NCI-H82 treated with DMSO at 0.1 percent for 48 hours (cell line): ENCODE measurements at regions not wholly inside any gene's neighbourhood (a gene's known extent, or its start where the extent isn't known, plus 50 kb on each side); places are given as distances from the start of the nearest gene placed in this dataset.
"Not testable (repeated sequence)": the region's sequence is repeated elsewhere in the genome, so short reads cannot be mapped to it uniquely, and the experiment has no call there.

Experiments
- DNase-seq: peaks from one replicate; lab custom pipeline; 2025; ENCODE audit not compliant: unreplicated experiment; lab: John Stamatoyannopoulos, UW

DNA sequence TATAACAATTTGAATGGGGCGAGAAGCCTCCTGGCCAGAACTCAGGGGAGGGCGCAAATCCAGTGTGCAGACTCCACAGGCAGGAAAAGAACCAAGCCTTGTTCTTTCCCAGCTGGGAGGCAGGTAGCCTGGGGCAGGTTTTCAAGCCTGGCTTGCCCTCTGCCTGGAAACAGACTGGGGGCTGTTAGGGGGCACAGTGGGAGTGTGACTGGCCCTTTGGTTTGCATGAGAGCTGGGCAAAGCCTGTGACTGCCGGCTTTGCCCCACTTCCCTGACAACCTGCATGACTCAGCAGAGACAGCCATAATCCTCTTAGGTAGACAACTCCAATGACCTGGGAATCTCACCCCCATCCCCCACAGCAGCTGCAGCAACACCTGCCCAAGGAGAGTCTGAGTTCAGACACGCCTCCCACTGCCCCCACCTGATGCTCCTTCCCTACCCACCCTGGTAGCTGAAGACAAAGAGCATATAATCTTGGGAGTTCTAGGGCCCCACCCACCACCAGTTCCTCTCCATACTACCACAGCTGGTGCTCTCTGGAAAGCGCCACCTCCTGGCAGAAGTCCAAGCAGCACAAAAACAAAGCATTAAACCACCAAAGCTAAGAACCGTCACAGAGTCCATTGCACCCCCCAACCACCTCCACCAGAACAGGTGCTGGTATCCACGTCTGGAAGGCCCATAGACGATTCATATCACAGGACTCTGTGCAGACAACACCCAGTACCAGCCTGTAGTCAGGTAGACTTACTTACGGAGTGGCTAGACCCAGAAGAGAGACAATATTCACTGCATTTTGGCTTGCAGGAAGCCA lies 402.5 kb downstream of the STK39 start:
- DNase-seq = peak; percentile 94

DNA sequence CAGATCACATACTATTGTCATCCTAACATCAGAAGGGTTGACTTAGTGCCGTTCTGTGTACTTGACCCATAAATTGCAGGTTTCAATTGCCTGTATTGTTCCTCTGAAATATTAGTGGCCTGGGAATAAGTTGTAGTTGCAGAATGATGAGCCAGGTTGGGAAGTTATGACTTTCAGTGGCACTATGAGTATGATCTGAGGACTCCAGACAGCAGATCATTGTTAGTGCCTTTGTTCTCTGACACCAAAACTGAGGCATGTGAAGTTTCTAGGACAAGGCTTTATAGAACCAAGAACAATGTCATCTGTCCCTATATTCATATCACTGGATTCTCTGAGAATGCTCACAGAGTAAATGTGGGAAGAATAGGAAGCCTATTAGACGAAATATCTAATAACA lies 403.7 kb downstream of the STK39 start:
- no peak for DNase-seq

DNA sequence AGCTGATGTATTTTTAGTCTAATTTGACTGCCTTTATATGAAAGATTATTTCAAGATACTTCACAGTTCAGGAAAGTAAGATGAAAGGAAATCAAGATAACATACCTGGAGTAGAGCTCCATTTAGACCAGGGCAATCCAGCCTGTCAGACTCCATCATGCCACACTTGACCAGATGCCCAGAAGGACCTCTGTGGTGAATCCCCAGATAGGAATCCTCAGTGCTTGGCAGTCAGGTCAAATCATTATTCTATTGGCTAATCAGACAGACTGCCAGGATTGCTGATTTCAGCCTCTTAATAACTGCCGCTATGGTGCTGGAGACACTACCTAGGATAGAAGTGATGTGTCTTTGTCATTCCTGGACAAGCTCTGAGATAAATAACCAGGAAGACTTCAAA lies 404.2 kb downstream of the STK39 start:
- DNase-seq = no peak

DNA sequence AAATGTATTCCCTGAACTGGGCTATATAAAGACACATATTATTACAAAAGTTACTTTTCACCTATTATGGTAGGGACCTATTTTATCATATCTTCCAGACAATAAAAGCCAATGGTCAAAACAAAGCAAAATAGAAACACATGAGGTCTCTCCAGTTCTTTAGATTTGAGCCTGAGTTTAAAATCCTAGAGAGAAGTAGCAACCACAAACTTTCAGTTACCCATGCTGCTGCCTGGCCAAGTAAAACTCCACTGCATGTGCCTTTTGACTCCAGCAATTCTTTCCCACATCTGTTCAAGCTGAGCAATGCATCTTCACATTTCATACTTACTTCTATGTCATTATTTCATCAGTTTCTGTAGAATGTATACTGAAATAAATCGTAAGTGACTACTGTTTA lies 405.3 kb downstream of the STK39 start:
- DNase-seq = no peak

DNA sequence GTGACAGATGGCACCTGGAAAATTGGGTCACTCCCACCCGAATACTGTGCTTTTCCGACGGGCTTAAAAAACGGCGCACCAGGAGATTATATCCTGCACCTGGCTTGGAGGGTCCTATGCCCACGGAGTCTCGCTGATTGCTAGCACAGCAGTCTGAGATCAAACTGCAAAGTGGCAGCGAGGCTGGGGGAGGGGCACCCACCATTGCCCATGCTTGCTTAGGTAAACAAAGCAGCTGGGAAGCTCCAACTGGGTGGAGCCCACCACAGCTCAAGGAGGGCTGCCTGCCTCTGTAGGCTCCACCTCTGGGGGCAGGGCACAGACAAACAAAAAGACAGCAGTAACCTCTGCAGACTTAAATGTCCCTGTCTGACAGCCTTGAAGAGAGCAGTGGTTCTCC lies 412.1 kb downstream of the STK39 start:
- not testable (repeated sequence) for DNase-seq

DNA sequence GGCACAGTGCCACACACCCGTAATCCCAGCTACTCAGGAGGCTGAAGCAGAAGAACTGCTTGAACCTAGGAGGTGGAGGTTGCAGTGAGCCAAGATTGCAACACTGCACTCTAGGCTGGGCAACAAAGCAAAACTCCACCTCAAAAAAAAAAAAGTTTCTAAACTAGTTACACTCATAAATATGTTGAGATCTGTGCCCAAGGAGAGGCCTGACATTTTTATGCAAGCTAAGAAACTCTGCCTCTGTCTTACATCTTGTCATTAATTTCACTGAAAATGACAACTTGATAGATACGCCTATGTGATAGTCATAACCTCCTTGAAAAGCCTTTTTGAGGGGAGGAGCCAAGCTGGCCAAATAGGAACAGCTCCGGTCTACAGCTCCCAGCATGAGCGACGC lies 412.7 kb downstream of the STK39 start:
- DNase-seq = no peak

DNA sequence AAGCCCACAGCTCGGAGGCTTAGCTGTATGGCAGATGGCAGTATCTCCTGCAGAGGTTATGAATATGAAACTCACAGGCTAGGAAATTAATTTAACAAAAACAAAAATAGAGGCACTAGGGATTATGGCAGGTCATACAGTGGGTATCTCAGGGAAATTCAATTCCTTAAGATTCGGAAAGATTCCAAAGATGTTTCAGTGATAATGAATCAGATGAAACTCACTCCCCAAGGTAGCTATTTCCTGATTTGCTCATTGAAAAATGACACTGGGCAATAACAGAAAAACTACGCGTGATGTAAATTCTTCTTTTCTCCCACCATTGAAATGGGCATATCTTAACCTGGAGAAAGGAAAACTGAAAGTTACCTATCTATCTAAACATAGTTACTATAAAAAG lies 414.1 kb downstream of the STK39 start:
- no peak for DNase-seq

DNA sequence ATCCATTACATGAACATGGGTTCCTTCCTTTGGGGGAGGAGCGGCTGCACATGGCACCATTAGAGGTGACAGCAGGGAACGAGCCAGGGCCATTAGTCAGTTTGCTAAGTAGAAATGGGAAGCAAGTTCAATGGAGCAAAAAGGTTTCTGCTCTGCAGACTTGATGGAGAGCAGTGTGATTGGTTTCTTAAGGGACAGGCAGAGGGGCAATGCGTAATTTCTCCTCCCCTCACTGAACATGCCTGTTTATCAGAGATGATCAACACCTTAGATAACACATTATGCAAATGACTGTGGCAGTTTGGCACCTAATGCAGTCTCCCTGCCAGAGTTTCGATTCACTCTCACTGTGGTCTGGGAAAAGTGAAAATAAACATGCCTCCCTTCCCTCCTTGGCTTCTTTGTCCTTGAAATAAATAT lies 414.5 kb downstream of the STK39 start:
- no peak for DNase-seq

DNA sequence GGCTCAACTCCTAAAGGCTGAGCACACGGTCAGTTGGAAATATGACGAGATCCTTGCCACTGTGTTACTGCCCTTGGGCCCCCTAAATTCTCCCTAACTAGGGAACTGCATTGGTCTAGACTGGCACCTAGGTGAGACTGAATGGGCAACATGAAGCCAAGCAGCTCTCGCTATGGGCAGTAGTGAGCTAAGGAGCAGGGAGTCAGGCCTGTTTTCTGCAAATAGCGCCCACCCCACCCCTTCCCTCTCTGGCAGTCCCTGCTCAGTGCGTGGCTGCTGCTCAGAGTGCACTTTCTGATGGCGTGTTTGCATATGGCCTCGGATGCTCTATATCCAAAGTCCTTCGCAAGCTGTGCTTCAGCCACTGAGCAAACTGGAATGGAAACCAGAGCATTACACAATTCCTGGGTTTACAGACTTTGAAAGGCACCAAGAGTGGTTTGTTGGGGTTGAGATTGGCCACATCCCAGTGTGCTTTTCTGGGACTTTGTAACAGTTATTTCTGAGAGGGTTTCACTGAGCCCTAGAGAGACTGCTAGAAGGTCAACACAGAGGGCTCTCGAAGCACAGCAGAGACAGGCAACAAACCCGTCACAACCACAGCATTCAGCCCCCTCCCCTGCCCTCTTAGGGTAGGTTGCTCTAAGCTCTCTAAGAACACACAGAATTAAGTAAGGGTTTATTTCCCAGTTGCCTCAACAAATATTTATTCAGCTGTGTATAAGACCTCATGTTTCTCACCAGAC lies 419.9 kb downstream of the STK39 start:
- DNase-seq = no peak

DNA sequence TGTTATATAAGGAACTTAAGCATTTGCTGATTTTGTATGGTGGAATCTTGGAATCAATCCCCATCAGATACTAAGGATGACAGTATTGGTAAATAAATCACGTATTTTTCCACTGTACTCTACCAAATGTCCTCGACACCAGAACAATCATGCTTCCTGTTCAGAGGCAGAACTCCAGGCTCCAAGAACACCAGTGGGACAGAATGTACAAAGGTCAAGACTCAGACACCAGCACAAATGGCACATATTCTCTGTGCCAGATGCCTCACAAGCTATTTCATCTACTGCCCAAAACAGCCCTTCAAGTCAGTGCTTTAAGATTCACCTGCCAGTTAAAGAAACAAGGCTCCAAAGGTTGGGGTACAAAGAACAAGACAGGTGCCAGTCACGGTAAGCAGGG lies 420.5 kb downstream of the STK39 start:
- no peak for DNase-seq

DNA sequence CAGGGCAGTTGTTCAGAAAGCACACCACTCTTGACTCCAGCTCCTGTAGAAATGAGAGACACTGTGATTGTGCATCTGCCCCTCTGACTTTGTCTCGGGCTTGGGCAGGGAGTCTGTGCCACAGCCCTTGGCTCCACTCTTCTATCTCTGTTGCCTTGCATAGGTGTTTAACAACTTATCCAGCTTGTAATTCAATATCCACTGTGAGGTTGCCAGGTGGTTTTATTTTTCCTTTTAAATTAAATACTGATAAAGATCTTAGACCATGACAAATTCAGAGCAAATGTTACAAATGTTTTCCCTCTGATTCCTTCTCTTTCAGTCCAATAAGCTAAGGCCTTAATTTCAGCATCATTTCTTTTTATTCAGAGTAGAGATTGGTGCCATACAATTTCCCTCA lies 421.7 kb downstream of the STK39 start:
- no peak for DNase-seq

DNA sequence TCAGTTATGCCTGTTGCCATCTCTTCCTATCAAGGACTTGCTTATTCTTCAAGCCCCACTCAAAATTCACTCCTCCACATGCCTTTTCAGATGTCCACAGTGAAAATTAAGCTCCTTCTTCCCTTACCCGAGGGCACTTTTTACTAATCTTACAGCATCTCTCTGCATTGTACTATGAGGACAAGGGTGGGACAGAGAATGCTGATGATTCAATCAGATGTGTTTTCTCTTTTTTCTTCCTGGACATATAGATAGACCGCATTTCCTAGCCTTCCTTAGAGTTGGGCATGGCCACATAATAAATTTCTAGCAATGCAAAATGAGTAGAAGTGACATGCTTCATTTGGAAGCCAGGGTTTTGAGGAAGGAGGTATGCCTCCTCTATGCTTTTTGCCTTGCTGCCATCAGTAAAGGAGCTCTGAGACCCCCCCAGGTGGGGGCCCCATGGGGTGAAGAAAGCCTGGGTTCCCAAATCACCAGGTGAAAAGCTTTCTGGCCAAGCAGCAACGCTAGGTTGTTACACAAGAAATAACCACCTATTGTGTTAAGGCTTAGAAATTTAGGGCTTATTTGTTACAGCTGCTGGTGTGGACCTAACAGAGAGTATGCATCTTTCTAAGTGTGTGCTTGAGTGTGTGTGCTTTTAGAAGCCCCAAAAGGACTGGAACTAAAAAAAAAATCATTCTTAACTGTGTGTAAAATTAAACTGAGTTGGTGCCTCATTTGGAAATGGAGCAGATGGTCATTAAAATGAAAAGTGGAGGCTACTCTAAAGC lies 424.5 kb downstream of the STK39 start:
- DNase-seq = no peak

DNA sequence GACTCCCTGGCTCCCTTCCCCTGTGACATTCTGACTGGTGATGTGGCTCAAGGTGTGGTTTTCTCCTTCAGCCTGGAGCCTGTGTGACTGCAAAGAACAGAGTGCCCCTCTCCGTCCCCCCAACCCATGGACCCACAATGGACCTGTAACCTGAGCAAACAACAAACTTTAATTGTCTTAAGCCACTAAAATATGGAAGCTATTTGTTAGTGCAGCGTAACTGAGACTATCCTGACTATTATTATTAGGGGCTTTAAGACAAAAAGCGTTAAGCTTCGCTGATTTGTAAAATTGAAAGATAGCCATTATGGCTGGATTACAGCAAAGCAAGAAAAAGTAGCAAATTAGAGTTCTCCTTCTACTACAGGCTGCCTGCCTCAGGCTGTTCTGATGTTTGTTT lies 426.9 kb downstream of the STK39 start:
- no peak for DNase-seq

DNA sequence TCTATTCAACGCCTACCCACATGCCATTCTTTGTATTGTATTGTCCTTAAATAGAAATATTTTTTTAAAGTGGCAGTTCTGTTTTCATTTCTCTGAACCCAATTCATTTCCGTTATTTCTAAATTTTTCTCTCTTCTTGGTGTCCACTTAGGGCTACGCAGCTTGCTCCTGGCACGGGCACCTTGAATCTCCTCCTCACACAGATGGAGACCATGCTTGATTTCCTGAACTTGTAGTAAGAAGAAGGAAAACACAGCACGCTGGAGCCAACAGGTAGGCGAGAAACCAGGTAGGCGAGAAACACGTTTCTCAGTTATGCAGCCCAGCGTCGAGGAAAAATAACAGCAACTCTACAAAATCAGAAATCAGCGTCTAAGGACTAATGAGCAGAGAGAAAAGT lies 428.9 kb downstream of the STK39 start:
- DNase-seq = no peak

DNA sequence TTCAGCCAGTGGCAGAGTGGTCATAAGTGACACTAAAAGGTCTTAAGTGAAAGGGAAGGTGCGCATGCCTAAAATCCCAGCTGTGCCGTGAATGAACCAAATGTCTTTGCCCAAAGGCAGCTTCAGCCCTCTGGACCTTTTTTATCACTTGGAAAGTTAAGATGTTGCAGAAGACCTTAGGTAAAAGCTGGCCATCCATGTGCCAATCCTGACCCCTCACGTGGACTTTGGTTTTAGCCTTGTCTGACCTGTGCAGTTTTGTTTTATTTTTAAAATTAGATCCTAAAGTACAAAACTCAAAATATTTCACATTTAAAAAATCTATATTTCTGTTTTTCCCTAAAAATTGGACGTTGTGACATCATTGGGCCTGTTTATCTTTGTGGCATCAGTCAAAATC lies 429.5 kb downstream of the STK39 start:
- DNase-seq = no peak

DNA sequence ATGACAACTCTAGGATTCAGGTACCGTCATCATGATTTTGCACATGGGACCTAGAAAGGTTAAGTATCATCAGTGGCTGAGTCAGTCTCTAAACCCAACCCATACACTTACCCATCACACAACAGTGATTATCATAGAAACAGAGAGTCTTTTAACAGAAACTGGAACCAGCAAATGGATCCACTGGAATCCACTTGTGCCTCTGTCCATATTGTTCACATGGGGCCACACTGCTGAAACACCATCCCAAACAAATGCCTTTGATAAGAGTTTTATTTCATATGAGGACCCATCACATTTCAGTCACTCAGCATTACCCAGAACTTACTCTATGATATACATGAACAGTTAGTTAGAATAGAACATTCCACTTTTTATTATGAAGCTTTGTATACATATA lies 430.0 kb downstream of the STK39 start:
- no peak for DNase-seq

DNA sequence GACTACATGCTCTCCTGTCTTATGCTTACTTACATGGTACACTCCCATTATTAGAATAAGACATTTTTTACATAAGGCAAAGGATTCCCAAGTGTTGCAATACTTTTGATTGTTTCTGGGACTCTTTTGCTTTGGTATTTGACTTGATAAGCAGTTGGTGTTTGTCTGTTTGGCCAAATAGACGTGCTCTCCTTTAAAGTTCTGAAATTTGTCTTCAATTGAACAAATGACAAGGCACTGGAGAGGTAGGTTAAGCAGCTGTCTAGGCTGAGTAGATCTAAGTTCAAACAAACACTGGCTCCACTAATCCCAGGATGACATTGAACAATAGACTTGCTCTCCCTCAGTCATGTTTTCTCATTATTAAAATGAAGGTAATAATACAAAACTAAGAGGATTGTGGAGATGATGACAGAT lies 430.5 kb downstream of the STK39 start:
- peak; percentile 33 for DNase-seq

DNA sequence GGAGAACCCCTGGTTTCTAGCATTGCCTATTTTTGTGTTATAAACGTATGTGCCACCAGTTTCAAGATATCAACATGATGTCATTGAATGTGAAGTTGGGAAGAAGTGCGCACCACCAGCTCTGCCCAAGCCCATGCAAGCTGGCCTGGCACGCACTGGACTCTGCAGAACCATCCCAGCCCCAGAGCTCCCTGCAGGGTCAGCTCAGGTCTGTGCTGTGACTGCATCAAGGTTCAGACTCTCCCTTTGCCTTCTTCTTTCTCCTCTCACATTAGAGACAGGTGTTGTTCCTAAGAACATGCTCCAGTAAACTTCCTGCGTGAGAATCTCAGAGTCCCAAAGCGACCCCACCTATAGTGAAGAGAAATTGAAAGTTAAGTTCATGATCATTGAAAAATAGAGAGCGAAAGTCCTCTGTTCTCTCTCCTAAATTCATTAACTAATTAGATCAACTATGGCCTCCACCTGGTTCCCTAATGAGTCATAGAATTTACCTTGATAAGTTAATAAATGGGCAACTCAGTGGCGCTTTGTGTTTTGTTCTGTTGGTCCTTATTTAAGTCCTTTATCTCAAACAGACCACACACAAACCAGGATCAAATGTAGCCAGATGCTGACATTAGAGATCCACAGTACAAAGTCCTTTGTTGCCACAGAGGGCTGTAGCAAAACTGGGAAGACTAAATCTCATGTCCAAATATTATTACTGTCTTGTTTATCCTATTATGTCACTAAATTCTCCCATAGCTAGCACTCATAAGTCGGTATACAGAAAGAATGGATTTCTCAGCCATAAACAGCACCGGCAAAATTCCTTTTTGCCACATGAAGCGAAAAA lies 432.3 kb downstream of the STK39 start:
- peak; percentile 39 for DNase-seq

DNA sequence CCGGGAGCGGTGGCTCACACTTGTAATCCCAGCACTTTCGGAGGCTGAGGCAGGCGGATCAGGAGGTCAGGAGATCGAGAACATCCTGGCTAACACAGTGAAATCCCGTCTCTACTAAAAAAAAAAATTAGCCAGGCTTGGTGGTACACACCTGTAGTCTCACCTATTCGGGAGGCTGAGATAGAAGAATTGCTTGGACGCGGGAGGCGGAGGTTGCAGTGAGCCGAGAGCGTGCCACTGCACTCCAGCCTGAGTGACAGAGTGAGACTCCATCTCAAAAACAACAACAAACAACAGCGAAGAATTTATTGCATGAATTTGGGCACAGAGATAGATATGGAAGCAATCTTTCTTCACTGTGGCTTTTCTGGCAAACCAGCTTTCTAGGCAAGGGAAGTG lies 432.9 kb downstream of the STK39 start:
- DNase-seq = not testable (repeated sequence)

DNA sequence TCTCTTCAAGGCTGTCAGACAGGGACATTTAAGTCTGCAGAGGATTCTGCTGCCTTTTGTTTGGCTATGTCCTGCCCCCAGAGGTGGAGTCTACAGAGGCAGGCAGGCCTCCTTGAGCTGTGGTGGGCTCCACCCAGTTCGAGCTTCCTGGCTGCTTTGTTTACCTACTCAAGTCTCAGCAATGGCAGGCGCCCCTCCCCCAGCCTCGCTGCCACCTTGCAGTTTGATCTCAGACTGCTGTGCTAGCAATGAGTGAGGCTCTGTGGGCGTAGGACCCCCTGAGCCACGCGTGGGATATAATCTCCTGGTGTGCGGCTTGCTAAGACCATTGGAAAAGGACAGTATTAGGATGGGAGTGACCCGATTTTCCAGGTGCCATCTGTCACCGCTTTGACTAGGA lies 437.6 kb downstream of the STK39 start:
- DNase-seq = not testable (repeated sequence)

DNA sequence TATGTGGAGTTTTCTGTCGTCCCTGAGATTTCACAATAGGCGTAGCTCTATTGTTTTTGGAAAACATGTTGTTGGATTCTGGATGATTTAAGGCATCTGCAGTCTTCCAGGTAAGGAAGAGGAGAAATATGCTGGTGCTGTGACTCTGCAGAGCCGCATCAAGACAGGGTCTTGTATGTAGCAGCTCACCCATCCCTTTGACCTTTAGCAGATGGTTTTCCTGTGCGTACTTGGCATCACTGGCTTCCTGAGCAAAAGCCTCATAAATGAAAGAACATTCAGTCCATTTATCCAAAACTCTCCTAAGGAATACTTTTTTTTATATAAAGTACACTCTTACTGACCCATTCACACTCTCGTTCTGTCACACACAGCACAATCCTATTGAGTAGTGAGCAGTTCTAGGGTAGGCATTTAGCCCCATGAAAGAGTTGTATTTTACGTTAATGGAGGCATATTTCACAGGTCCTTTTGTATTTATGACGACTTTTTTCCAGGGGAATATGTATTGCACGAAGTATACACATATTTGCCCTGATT lies 443.9 kb downstream of the STK39 start:
- DNase-seq = no peak
